Parathyroid adenoma (tissue), 2 donors: ENCODE measurements at regions not wholly inside any gene's neighbourhood (a gene's known extent, or its start where the extent isn't known, plus 50 kb on each side); places are given as distances from the start of the nearest gene placed in this dataset.

Experiments used
- H2AFZ ChIP-seq: fragments of 300-600 bp; sonication (generic); one replicate; pipeline ENCODE4 v1.7.0; 2017; ENCODE audit warnings: antibody characterized with exemption, mild to moderate bottlenecking
- H3K27ac ChIP-seq: fragments of 300-600 bp; sonication (generic); one replicate; pipeline ENCODE4 v1.7.0; 2017
- H3K27me3 ChIP-seq: fragments of 300-600 bp; sonication (generic); one replicate; pipeline ENCODE4 v1.7.0; 2017; ENCODE audit warnings: low read length; ENCODE audit not compliant: control insufficient read depth, insufficient read depth
- H3K36me3 ChIP-seq: fragments of 300-600 bp; sonication (generic); one replicate; pipeline ENCODE4 v1.7.0; 2017; ENCODE audit warnings: low read length; ENCODE audit not compliant: control insufficient read depth, insufficient read depth
- H3K4me1 ChIP-seq: fragments of 300-600 bp; sonication (generic); one replicate; pipeline ENCODE4 v1.7.0; 2017; ENCODE audit warnings: control low read depth
- H3K4me2 ChIP-seq: fragments of 300-600 bp; sonication (generic); one replicate; pipeline ENCODE4 v1.7.0; 2017; ENCODE audit warnings: low read length
- H3K4me3 ChIP-seq: fragments of 300-600 bp; sonication (generic); one replicate; pipeline ENCODE4 v1.7.0; 2017; ENCODE audit warnings: low read depth, low read length
- H3K79me2 ChIP-seq: fragments of 300-600 bp; sonication (generic); one replicate; pipeline ENCODE4 v1.7.0; 2017; ENCODE audit warnings: control low read depth
- H3K9ac ChIP-seq: fragments of 300-600 bp; sonication (generic); one replicate; pipeline ENCODE4 v1.7.0; 2017; ENCODE audit warnings: mild to moderate bottlenecking
- H3K9me3 ChIP-seq: fragments of 300-600 bp; sonication (generic); one replicate; pipeline ENCODE4 v1.7.0; 2017; ENCODE audit warnings: low read length; ENCODE audit not compliant: control insufficient read depth
- CTCF ChIP-seq: fragments of 300-600 bp; sonication (generic); IDR thresholded peaks from one replicate; pipeline ENCODE4 v1.7.0; 2017; ENCODE audit warnings: antibody characterized with exemption, mild to moderate bottlenecking
- donor health status: primary hyperparathyroidism.

- no peaks in the 10 kb centered on the region for H3K79me2 ChIP-seq
- H3K4me1 ChIP-seq, result no peaks in the 10 kb centered on the region
- no peak overlapping the region for H2AFZ ChIP-seq
- H3K9ac ChIP-seq, result no peak overlapping the region
- no peak overlapping the region for H3K4me2 ChIP-seq
- H3K4me3 ChIP-seq, result no peak overlapping the region
- no peaks in the 10 kb centered on the region for H3K36me3 ChIP-seq
- TF ChIP-seq CTCF, result no peak
- H3K9me3 ChIP-seq, result no peaks in the 10 kb centered on the region
- no peak overlapping the region for H3K27ac ChIP-seq
- H3K27me3 ChIP-seq, result no peaks in the 10 kb centered on the region
These were observed 62.6 kb downstream of the IRX5 start for GRCh38 chr16:54993106-54993895.

- H3K9me3 ChIP-seq, result no peaks in the 10 kb centered on the region
- no peak overlapping the region for H3K4me2 ChIP-seq
- no peaks in the 10 kb centered on the region for H3K4me1 ChIP-seq
- H3K4me3 ChIP-seq, result no peak overlapping the region
- no peak overlapping the region for H2AFZ ChIP-seq
- no peak overlapping the region for H3K27ac ChIP-seq
- H3K36me3 ChIP-seq, result no peaks in the 10 kb centered on the region
- no peak for TF ChIP-seq CTCF
- no peaks in the 10 kb centered on the region for H3K27me3 ChIP-seq
- H3K79me2 ChIP-seq, result no peaks in the 10 kb centered on the region
- H3K9ac ChIP-seq, result no peak overlapping the region
These were observed 65.5 kb downstream of the IRX5 start for GRCh38 chr16:54996186-54996585.

GRCh38 chr16:54998834-54999233 lies 68.2 kb downstream of the IRX5 start:
- Histone ChIP-seq H3K9ac (no peak overlapping the region), H3K27me3 (no peaks in the 10 kb centered on the region), H3K4me2 (no peak overlapping the region), H3K36me3 (no peaks in the 10 kb centered on the region), H3K79me2 (no peaks in the 10 kb centered on the region), H2AFZ (no peak overlapping the region), H3K4me1 (no peaks in the 10 kb centered on the region), H3K27ac (no peak overlapping the region), H3K9me3 (no peaks in the 10 kb centered on the region), H3K4me3 (no peak overlapping the region)
- no peak for TF ChIP-seq CTCF

GRCh38 chr16:54999481-54999880 lies 68.8 kb downstream of the IRX5 start:
- H3K9me3 ChIP-seq, result no peaks in the 10 kb centered on the region
- no peaks in the 10 kb centered on the region for H3K27me3 ChIP-seq
- no peaks in the 10 kb centered on the region for H3K36me3 ChIP-seq
- H3K4me3 ChIP-seq, result no peak overlapping the region
- H3K9ac ChIP-seq, result no peak overlapping the region
- no peak overlapping the region for H3K4me2 ChIP-seq
- H3K4me1 ChIP-seq, result no peaks in the 10 kb centered on the region
- TF ChIP-seq CTCF, result no peak
- no peak overlapping the region for H2AFZ ChIP-seq
- H3K27ac ChIP-seq, result no peak overlapping the region
- H3K79me2 ChIP-seq, result no peaks in the 10 kb centered on the region

- Histone ChIP-seq H3K4me2 (no peak overlapping the region), H3K4me1 (no peaks in the 10 kb centered on the region), H3K36me3 (no peaks in the 10 kb centered on the region), H3K79me2 (no peaks in the 10 kb centered on the region), H3K4me3 (no peak overlapping the region), H2AFZ (no peak overlapping the region), H3K27ac (no peak overlapping the region), H3K9ac (no peak overlapping the region), H3K27me3 (no peaks in the 10 kb centered on the region), H3K9me3 (no peaks in the 10 kb centered on the region)
- TF ChIP-seq CTCF, result no peak
These were observed 69.9 kb downstream of the IRX5 start for GRCh38 chr16:55000595-55000994.
